NCI-H1417 treated with DMSO at 0.1 percent for 48 hours (cell line): ENCODE measurements at regions not wholly inside any gene's neighbourhood (a gene's known extent, or its start where the extent isn't known, plus 50 kb on each side); places are given as distances from the start of the nearest gene placed in this dataset.

Experiments
- DNase-seq: peaks from one replicate; lab custom pipeline; 2025; lab: John Stamatoyannopoulos, UW

DNA sequence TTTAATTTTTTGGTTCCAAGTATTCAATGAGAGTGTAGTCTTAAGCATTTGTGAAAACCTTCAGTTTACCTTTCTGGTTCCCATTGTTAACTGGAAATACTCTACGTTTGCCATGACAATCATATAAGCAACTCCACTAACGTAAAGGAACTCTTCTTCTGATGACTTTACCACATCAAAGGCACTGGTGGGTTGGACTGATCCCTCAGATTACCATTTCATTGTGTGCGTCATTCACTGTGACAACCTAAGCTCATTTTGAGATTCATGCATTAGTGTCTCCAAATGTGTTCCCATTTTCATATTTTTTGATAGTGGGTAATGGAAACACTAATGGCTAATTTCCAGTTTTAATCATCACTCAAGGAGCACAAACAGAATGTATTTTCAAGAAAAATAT, 119.9 kb upstream of the COL1A2 start:
- DNase-seq = no peak

DNA sequence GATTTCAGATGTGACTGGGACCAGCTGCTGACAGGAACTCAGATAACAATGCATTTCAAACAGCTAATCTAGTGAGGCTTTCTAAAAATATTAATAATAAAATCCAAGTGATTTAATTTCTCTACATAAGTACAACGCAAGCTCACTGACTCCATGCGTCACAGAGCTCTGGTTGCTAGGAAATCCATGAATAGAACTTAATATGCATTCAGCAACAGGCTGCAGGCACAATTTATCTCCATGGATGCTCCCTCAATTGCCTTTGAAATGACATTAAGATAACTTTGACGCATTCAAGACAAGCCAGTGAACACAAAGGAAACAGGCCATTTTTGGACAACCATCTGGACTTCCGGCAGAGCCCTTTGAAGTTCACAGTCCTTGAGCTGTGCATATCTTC, 118.7 kb upstream of the COL1A2 start:
- no peak for DNase-seq

DNA sequence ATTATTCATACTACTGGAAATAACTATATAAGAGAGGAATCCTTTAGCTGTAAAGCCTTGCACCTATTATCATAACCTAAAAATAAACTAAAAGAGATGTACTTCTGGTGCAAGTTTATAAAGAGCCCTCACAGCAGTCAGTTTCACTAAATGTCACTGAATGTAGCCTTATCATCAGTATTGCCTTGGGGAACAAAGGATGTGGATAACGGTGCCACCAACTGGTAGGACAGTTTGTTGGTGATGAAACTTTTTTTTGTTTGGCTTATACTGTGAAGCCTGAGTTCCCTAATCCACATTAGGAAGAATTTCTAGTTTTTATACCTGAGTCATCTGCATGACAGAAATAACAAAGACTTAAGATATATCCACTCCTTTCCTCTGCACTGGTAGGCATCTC, 117.9 kb upstream of the COL1A2 start:
- peak; percentile 16 for DNase-seq

DNA sequence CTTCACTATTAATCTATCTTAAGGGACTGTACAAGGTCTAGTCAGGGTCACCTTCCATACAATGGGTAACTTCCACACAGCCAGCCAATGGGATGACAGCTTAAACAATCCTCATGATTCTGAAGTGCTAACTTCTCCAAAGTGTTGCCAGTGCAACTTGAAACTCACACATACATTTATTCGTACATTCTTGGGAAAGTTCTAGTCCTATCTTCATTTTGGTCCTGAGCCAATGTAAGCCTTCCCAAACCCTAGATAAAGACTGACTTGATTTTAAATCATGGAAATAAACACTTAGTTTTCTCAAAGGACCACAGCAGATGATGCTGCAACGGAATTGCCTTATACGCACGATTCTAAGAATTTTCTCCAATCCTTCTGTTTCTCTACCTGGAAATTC, 117.5 kb upstream of the COL1A2 start:
- DNase-seq = no peak

DNA sequence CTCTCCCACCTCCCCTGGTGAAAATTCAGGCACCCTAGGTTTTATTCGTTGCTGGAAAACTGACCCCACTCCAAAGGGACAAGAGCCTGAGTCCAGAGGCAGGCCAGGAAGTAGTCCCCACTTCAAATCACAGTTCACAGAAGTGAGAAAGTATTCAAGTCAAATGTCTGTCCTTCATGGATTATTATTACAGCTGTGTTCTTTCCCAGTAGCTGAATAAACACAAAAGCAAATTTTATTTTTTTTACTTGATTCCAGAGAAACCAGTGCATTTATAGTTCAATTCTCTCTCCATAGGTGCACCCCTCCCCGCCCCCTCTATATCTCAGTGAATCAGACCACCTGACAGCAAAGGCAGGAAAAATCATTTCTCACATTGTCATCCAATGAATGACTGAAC, 113.8 kb upstream of the COL1A2 start:
- DNase-seq = no peak

DNA sequence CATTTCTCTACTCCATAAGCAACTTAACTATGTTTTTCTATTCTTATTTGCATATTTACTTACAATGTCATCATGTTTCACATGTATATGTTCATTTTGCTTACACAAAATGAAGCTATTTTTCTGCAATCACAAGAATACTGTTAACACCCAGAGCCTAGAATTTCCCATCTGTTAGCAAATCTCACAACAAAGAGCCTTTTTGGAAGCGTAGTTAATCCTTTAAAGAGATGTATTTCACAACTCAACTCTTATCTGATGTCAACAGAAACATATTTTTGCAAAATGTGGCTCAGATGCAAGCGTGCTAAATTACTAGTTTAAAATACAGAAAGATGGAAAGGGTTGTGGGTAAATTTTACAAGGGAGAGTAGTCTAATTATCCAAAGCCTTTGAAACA, 110.6 kb upstream of the COL1A2 start:
- no peak for DNase-seq

DNA sequence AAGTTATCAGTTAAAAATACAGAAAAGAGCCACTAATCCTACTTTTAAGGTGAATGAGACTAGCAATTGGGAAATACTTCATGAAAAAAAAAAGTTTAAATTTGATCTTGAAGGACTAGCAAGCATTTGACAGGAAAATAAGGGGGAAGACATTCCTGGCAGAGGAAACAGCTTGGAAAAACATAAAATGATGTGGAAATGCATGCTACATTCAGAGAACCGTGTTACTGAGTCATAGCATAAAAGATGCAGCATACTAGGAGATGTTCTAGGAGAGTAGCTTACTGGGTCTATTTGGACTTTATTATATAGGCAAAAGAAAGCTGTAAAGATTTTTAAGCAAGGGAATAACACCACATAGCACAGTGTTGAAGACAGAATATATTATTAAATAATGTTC, 108.6 kb upstream of the COL1A2 start:
- DNase-seq = no peak

DNA sequence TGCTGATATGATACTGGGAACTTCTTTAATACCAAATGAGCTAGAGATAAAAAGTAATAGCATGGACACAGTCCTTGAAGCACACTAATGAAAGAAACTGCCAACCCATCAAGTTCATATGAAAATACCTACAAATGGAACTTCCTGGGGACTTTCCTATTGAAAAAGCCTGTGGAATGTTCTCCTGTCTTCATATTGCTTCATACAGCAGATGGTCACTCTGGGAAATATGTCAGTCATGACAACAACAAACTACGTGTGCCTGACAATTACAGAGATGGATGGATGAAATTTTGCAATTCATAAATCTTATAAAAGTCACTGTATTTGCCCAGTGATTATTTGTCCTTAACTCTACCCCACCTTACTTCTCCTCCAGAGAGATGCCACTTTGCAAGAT, 106.6 kb upstream of the COL1A2 start:
- DNase-seq = no peak

DNA sequence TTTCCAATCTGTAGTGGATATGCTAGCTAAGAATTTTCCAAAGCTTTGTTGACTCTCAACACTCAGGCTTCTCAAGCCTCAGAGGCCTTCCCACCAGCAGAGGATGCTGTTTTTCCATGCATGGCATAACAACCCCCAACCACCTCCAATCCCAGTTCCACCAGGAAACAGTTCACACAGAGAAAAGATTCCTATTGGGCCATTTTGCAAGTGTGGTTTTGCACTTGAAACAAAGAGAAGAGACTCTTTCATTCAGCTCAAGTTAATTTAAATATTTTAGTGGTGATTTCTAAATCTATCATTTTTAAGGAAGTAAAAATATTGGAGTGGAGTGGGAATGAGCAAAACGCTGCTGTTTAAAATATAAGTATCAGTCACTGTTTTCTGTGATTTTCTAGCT, 105.6 kb upstream of the COL1A2 start:
- DNase-seq = peak; percentile 82

DNA sequence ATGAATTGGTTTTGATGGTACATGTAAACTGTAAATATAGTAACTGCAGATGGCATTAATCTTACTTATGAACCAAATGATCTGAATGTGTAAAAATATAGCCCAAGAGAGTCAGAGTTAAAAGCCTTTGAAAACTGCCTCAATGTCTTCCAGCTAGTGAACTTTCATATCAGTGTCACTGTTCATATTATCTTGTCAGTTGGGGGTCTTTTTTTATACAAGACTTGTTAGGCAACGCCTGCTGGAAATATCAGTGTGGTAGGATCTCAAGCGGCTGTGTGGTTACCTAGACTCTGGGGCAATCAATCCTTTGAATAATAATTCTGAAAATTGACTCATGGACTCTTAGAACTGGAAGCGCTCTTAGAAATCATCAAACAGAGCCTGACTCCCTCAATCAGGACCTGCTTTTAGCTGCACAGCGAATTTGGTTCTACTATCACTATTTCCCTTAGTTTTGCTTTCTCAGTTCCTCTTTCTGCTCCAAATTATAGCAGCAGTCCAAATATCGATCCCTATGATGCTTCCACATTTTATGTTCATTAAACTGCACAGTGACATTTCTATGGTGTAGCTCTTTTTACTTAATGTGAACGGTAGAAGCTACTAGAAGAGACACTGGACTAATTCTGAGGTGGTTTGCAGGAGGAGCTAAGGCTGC, 100.1 kb upstream of the COL1A2 start:
- no peak for DNase-seq

DNA sequence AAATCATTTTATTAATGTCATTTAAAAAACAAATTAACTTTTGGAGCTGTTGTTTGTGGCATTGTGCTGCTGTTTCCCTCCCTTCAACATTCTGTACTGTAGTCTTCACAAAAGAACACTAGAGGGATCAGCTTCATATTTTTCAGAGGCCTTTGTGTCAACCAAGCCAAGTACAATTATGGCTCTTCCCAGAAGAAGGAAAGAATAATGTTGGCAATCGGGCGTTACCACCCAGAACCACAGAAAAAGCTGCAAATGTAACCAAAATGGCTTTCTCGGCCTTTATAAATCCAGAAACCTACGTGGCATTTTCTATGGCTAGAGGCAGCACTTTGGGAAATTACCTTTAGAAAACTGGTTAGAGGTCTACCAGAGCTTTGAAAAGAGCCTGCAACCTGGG, 98.8 kb upstream of the COL1A2 start:
- DNase-seq = peak; percentile 55

DNA sequence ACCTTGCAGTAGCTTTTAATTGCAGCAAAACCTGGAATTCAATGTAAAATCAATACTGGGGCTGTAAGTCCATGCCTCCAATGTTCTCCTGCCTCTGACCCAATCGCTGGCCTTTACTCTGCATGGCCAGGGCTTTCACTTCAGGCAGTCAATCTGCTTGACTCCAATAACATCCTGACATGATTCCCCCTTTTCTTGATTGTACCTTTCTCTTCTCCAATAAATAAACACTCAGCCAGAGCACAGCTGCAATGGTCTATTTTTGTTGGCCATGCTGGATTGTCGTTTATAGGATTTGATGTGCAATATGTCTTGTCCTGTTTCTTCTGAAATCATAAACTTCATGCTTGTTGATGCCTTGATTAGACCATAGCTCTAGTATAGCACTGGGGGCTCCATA, 97.8 kb upstream of the COL1A2 start:
- no peak for DNase-seq

DNA sequence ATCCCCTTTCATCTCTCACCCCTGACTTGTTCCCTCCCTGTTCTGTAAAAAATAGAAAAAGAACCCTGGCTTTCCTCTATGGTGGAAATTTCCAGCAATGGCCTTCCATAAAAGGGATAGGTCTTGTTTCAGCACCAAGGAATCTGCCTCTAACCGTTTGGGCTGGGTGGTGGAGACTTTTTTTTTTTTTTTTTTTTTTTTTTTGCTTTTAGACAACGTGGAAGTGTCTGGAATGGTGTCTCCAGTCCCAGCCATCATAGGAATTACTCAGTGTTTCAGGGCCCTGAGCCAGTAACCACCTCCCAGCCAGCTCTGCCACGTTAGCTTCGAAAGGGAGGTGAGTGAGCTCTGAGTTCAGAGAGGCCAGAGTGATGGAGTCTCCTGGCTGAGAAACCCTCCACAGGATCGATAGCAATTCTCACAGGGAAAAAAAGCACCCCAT, 97.3 kb upstream of the COL1A2 start:
- no peak for DNase-seq

DNA sequence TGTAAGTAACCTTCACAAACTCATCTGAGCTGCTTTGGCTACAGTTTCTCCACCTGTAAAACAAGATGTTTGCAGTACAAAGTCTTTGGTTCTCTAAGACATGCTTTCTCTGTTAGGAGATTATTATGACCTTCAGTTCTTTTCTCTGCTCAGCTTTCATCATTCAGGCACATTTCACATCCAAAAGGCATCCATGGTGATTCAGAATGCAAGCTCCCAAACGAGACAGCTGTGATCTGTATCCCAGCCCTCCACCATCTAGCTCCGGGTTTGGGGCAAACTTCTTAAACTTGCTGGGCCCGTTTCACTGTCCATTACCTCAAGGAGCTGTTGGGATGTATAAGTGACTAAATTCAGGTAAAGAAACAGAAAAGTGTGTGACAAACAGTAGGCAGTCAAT, 95.8 kb upstream of the COL1A2 start:
- DNase-seq = no peak

DNA sequence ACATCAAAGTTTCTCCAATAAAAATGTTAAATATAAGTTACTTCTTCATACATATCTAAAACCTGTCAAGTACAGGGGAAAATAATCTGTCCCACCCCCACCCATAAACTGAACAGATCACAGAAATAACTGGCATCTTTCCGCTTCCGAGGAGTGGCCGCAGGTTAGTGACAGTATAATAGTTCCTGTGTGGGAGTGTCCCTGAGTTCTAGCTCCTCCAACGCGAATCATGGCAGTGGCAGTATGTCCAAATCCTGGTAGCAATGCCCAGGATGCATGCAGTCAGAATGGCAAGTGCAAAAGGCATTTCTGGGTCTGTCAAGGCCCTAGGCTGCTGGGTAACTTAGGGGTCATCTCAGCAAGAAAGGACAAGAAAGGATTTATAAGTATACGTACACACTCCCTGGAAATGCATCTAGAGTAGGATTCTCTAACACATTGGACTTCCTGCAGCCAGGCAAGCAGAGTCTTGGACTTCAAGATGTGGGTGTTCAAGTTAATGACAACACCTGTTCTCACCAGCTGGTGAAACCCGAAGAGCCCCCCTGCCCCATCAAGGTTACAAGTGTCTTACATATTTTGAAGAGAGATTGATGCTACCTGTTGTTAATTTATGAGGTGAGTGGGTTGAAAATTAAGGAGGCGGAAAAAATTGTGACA, 94.4 kb upstream of the COL1A2 start:
- DNase-seq = no peak

DNA sequence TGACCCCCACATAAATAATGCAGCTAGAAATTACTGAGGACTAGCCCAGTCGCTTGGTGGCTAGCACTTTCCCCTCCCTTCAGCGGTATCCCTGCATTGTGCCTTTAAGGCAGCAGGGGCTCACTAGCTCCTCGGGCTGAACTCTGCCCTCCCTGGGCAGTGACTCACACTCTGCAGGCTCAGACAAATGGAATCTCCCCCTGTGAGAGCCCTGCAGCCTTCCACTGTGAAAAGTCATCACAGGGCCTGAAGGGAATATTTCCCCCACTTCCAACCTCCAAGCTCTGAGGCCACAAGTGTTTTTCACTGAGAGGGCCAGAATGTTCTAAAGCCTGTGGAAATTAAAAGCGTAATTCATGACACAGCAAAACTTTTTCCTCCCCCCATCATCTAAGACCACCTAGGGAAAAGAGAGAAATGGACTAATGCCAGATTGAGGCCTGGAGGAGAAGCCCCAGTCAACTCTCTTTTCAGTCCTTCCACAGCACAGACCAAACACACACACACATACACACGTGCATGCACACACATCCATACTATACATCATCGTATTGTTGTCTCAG, 93.6 kb upstream of the COL1A2 start:
- DNase-seq = no peak

DNA sequence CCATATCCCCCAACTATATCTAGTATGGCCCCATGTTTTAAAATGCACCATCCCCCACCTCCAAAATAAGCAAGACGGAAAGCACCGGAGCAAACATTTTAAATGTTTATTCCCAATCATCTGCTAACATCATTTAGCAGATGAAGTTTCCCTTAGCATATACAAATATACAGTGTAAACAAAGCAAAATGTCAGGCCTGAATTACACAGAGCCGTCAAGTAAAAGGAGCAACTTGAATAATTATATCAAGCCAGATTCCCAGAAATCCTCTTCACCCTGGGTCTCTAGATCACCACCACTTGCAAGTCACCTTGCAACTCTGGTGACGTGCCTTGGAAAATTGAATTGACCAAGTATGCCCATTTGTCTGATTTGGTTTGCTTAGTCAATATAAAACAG, 91.6 kb upstream of the COL1A2 start:
- no peak for DNase-seq

DNA sequence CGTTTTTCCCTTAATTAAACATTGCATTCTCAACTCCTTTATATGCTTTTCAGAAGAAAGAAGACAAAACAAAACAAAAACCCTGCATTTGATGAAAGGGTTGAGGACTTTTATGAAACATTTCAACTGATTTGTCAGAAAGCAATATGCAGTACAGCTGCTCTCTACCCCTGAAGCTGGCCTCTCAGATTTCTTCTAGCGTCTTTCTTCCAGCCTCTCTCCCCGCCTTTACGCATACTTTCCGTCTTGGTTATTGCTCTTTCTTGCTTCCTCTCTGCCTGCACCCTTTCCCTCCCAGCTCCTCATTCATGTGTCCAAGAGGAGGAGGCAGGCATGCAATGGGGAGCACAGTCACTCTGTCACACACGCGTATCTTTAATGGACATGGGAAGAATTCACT, 91.0 kb upstream of the COL1A2 start:
- DNase-seq = no peak

DNA sequence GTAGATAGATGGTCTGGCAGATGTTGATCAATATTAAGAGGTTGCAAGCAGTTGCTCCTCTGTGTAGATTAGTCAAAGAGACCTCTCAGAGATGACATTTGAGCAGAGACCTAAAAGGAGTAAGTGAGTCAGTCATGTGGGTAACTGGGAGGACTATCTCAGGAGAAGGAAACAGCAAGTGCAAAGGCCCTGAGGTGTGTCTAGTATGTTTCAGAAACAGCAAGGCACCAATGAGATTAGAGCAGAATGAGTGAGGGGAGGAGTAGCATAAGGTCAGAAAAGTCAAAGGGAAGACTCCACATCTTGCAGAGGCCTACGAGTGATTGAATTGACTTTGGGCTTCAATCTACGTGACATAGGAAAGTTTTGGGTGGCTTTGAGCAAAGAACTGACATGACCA, 89.8 kb upstream of the COL1A2 start:
- no peak for DNase-seq

DNA sequence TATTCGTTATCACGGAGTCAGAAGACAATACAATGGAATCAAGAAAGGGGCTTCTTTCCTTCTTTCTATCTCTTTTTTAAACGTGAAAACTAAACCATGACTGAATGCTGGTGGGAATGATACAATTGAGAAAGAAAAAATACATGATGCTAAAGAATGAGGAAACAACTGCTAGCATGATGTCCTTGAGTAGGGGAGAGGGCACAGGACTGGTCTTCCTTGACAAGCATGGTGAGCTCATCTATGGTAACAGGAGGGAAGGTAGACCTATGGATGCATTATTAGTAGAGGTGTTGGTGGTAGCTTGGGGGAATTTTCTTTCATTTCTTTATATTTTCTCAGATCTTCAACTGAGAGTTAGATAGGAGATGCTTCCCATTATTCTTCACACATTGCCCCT, 88.9 kb upstream of the COL1A2 start:
- DNase-seq = no peak

DNA sequence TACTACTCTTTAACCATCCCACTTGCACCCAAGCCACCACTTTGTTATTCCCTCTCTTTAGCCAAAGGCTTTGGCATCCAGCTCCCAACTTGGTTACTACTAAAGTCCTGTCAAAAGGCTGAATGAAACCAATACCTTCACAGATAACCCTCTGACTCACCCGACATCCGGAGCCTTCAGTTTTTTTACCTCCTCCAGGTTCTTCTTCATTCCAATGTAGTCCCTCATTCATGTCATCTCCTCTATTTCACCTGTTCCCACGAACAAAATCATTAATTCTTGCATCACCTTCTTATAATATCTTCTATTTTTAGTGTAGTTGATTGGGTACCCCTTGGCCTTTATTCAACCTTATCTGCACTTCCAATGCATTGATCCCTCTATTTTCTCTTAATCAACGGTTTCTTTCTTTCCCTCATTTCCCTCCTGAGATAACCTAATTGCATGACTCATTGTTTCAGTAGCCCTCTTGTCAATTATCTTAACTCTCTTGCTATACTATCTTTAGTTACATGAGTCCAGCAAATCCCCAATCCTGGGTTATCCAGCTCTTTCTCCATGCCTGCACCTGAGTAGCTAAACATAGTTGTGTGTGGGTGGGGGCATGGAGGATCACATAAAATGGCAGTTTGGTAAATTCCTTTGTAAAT, 87.2 kb upstream of the COL1A2 start:
- DNase-seq = no peak

DNA sequence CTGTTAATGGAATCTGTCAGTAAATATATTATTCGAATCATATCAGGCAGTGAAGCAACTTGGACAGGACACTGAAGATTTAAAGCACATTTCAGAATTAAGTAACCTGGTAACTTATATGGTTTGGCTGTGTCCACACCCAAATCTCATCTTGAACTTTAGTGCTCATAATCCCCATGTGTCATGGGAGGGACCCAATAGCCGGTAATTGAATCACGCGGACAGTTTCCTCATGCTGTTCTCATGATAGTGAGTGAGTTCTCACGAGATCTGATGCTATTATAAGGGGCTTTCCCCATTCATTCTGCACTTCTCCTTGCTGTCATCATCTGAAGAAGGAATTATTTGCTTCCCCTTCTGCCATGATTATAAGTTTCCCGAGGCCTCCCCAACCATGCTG, 83.2 kb upstream of the COL1A2 start:
- DNase-seq = no peak

DNA sequence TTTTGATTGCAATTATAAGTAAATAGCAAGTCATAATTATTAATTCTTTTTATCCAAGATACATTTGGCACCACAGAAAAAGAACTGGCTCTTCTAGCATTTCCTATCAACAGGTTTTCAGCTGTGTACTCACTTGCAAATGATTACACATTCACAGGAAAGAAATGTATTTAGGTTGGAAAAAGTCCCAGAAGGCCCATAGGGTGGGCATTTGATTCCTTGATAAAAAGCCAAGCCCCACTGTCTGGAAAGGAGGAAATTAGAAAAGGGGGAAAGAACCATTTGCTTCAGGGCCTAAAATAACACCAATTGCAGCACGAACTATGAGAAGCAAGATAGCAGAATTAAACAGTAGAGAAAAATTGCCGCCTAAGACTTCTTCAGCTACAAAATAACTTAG, 80.8 kb upstream of the COL1A2 start:
- DNase-seq = no peak
